Gastroesophageal sphincter (tissue), 3 donors: ENCODE measurements at regions not wholly inside any gene's neighbourhood (a gene's known extent, or its start where the extent isn't known, plus 50 kb on each side); places are given as distances from the start of the nearest gene placed in this dataset.

Source experiments
- POLR2A ChIP-seq, 2 donors: fragments of 450-650 bp; IDR thresholded peaks; one replicate each; pipeline ENCODE4 v1.6.1; 2017; ENCODE audit warnings: antibody characterized with exemption in 2 of 2, mild to moderate bottlenecking in 2 of 2, moderate library complexity in 1 of 2
- POLR2AphosphoS5 ChIP-seq: sonication (generic); formaldehyde crosslinking; IDR thresholded peaks from one replicate; pipeline ENCODE4 v1.6.1; 2017; ENCODE audit warnings: antibody characterized with exemption
- TF ChIP-seq, protein P1 (sequence below), 4 experiments: fragments of 200-600 bp in 2 of 4; fragments of 450-650 bp in 2 of 4; sonication (generic) in 1 of 4; IDR thresholded peaks; one replicate each; pipeline ENCODE4 v1.5.1; 2017 to 2019; ENCODE audit warnings: antibody characterized with exemption in 4 of 4, mild to moderate bottlenecking in 2 of 4, moderate library complexity in 2 of 4

- TF ChIP-seq, protein P1, sequence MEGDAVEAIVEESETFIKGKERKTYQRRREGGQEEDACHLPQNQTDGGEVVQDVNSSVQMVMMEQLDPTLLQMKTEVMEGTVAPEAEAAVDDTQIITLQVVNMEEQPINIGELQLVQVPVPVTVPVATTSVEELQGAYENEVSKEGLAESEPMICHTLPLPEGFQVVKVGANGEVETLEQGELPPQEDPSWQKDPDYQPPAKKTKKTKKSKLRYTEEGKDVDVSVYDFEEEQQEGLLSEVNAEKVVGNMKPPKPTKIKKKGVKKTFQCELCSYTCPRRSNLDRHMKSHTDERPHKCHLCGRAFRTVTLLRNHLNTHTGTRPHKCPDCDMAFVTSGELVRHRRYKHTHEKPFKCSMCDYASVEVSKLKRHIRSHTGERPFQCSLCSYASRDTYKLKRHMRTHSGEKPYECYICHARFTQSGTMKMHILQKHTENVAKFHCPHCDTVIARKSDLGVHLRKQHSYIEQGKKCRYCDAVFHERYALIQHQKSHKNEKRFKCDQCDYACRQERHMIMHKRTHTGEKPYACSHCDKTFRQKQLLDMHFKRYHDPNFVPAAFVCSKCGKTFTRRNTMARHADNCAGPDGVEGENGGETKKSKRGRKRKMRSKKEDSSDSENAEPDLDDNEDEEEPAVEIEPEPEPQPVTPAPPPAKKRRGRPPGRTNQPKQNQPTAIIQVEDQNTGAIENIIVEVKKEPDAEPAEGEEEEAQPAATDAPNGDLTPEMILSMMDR (IDR thresholded peaks at IDR 0.05): no peak
- TF ChIP-seq POLR2AphosphoS5 (no peak), POLR2A (IDR thresholded peaks at IDR 0.05) (no peak)
These were observed 201.5 kb upstream of the GATB start for GRCh38 chr4:151962138-151962823.
